Lower lobe of right lung (tissue), 2 donors: ENCODE measurements at regions not wholly inside any gene's neighbourhood (a gene's known extent, or its start where the extent isn't known, plus 50 kb on each side); places are given as distances from the start of the nearest gene placed in this dataset.

Experiments used
- ATAC-seq, 2 donors: fragments of 200-7000 bp; cut with Tn5 transposase; one replicate each; pipeline ENCODE4 v1.9.1; 2020 to 2022; ENCODE audit warnings: mild to moderate bottlenecking in 2 of 2, moderate library complexity in 2 of 2
- DNase-seq: peaks from one replicate; pipeline ENCODE4 v3.0.0-alpha.2; 2020
- H3K27ac ChIP-seq: fragments of 200-600 bp; one replicate; pipeline ENCODE4 v1.8.0; 2022
- H3K27me3 ChIP-seq: fragments of 200-600 bp; one replicate; pipeline ENCODE4 v1.8.0; 2022; ENCODE audit warnings: low read depth
- H3K36me3 ChIP-seq: fragments of 200-600 bp; one replicate; pipeline ENCODE4 v1.8.0; 2022; ENCODE audit warnings: mild to moderate bottlenecking
- H3K4me1 ChIP-seq: fragments of 200-600 bp; one replicate; pipeline ENCODE4 v1.8.0; 2022
- H3K4me3 ChIP-seq: fragments of 200-600 bp; one replicate; pipeline ENCODE4 v1.8.0; 2022; ENCODE audit warnings: mild to moderate bottlenecking
- H3K9me3 ChIP-seq: fragments of 200-600 bp; one replicate; pipeline ENCODE4 v1.8.0; 2022
- CTCF ChIP-seq: fragments of 200-600 bp; IDR thresholded peaks from one replicate; pipeline ENCODE4 v1.8.0; 2022; ENCODE audit warnings: antibody characterized with exemption, mild to moderate bottlenecking
- intact Hi-C: fragments of 100-400 bp; cut with DNase I; formaldehyde crosslinking; loops from one replicate; pipeline ENCODE4 v1.11.0; 2022
- donor health status: DM: no; HTN: yes; CAD: no; lungs with severe emphysema.

GRCh38 chr17:13688716-13689115 lies 87.0 kb upstream of the HS3ST3A1 start:
- no peak for TF ChIP-seq CTCF
- H3K4me1 ChIP-seq, result no peaks in the 10 kb centered on the region
- H3K27ac ChIP-seq, result no peak overlapping the region
- H3K9me3 ChIP-seq, result no peaks in the 10 kb centered on the region
- DNase-seq (no peak), ATAC-seq (no peak)
- H3K27me3 ChIP-seq, result no peaks in the 10 kb centered on the region
- no peaks in the 10 kb centered on the region for H3K36me3 ChIP-seq
- intact Hi-C loops, result no loop called here
- no peak overlapping the region for H3K4me3 ChIP-seq

- Histone ChIP-seq H3K4me1 (no peaks in the 10 kb centered on the region), H3K27me3 (no peaks in the 10 kb centered on the region), H3K9me3 (no peaks in the 10 kb centered on the region), H3K4me3 (no peak overlapping the region), H3K36me3 (no peaks in the 10 kb centered on the region), H3K27ac (no peak overlapping the region)
- ATAC-seq, result no peak
- TF ChIP-seq CTCF, result no peak
- intact Hi-C loops, result no loop called here
- DNase-seq, result no peak
Observed at GRCh38 chr17:13690806-13691205, 89.1 kb upstream of the HS3ST3A1 start.

GRCh38 chr17:13694934-13695333 lies 93.2 kb upstream of the HS3ST3A1 start:
- Histone ChIP-seq H3K4me1 (no peaks in the 10 kb centered on the region), H3K9me3 (no peaks in the 10 kb centered on the region), H3K27me3 (no peaks in the 10 kb centered on the region), H3K27ac (no peak overlapping the region), H3K36me3 (no peaks in the 10 kb centered on the region), H3K4me3 (no peak overlapping the region)
- ATAC-seq (no peak), DNase-seq (no peak)
- TF ChIP-seq CTCF, result no peak
- intact Hi-C loops, result no loop called here

GRCh38 chr17:13698832-13699231 lies 97.1 kb upstream of the HS3ST3A1 start:
- TF ChIP-seq CTCF, result no peak
- H3K27ac ChIP-seq, result no peak overlapping the region
- intact Hi-C loops, result no loop called here
- no peaks in the 10 kb centered on the region for H3K36me3 ChIP-seq
- ATAC-seq (no peak), DNase-seq (no peak)
- no peaks in the 10 kb centered on the region for H3K27me3 ChIP-seq
- H3K4me3 ChIP-seq, result no peak overlapping the region
- H3K9me3 ChIP-seq, result no peaks in the 10 kb centered on the region
- H3K4me1 ChIP-seq, result no peaks in the 10 kb centered on the region

- Histone ChIP-seq H3K4me1 (no peaks in the 10 kb centered on the region), H3K36me3 (no peaks in the 10 kb centered on the region), H3K27ac (no peak overlapping the region), H3K27me3 (no peaks in the 10 kb centered on the region), H3K9me3 (no peaks in the 10 kb centered on the region), H3K4me3 (no peak overlapping the region)
- no peak for TF ChIP-seq CTCF
- ATAC-seq (no peak), DNase-seq (no peak)
- intact Hi-C loops, result no loop called here
Observed at GRCh38 chr17:13699261-13699660, 97.5 kb upstream of the HS3ST3A1 start.

- Histone ChIP-seq H3K9me3 (no peaks in the 10 kb centered on the region), H3K4me3 (no peak overlapping the region), H3K36me3 (no peaks in the 10 kb centered on the region), H3K27ac (no peak overlapping the region), H3K4me1 (no peaks in the 10 kb centered on the region), H3K27me3 (no peaks in the 10 kb centered on the region)
- DNase-seq (no peak), ATAC-seq (no peak)
- intact Hi-C loops, result no loop called here
- TF ChIP-seq CTCF, result no peak
Observed at GRCh38 chr17:13702266-13702665, 100.5 kb upstream of the HS3ST3A1 start.
